GM23338 (cell line): ENCODE measurements at regions not wholly inside any gene's neighbourhood (a gene's known extent, or its start where the extent isn't known, plus 50 kb on each side); places are given as distances from the start of the nearest gene placed in this dataset.

Experiments
- EZH2phosphoT487 ChIP-seq: fragments of 200-600 bp; sonication (generic); IDR thresholded peaks from one replicate; pipeline ENCODE4 v1.8.1; 2018; ENCODE audit warnings: antibody characterized with exemption; ENCODE audit not compliant: unreplicated experiment
- POLR2AphosphoS5 ChIP-seq: IDR thresholded peaks from 2 replicates; pipeline ENCODE4 v1.6.1; 2016; ENCODE audit warnings: antibody characterized with exemption, low read depth
- TF ChIP-seq, protein P1 (sequence below), 2 experiments: fragments of 200-600 bp in 1 of 2; sonication (generic) in 1 of 2; conservative IDR thresholded peaks; 2 replicates each; pipeline versions ENCODE4 v1.5.1 to v1.6.1; 2016 to 2017; ENCODE audit warnings: antibody characterized with exemption in 2 of 2, low read depth in 2 of 2, mild to moderate bottlenecking in 2 of 2, moderate library complexity in 1 of 2
- TF ChIP-seq, protein P2 (sequence below): IDR thresholded peaks from one replicate; pipeline ENCODE4 v1.6.1; 2018; ENCODE audit warnings: antibody characterized with exemption; ENCODE audit not compliant: unreplicated experiment

DNA sequence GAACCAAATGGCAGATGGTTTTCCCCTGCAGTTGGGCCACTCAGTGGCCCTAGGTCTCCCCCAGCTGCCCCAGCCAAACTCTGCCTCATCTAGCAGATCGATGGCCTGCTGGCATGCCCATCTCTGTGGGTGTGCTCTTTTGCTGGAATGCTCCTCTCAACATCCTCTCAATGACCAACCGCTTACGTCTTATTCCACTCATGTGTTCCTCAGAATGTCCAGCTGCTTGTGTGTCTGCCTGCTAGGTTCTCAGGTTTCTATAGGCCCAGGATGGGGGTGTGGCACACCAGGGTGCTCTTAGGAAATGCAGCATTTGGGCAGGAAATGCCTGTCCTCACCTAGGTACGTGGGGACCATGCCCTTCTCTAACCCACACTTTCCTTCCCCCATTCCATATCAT lies 509.9 kb upstream of the SYNCRIP start:
- TF ChIP-seq POLR2AphosphoS5 (no peak), EZH2phosphoT487 (no peak)
- TF ChIP-seq, protein P1, sequence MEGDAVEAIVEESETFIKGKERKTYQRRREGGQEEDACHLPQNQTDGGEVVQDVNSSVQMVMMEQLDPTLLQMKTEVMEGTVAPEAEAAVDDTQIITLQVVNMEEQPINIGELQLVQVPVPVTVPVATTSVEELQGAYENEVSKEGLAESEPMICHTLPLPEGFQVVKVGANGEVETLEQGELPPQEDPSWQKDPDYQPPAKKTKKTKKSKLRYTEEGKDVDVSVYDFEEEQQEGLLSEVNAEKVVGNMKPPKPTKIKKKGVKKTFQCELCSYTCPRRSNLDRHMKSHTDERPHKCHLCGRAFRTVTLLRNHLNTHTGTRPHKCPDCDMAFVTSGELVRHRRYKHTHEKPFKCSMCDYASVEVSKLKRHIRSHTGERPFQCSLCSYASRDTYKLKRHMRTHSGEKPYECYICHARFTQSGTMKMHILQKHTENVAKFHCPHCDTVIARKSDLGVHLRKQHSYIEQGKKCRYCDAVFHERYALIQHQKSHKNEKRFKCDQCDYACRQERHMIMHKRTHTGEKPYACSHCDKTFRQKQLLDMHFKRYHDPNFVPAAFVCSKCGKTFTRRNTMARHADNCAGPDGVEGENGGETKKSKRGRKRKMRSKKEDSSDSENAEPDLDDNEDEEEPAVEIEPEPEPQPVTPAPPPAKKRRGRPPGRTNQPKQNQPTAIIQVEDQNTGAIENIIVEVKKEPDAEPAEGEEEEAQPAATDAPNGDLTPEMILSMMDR (conservative IDR thresholded peaks at IDR 0.05; ENCODE audit: low read depth in 2 of 2), result no peak
- TF ChIP-seq, protein P2, sequence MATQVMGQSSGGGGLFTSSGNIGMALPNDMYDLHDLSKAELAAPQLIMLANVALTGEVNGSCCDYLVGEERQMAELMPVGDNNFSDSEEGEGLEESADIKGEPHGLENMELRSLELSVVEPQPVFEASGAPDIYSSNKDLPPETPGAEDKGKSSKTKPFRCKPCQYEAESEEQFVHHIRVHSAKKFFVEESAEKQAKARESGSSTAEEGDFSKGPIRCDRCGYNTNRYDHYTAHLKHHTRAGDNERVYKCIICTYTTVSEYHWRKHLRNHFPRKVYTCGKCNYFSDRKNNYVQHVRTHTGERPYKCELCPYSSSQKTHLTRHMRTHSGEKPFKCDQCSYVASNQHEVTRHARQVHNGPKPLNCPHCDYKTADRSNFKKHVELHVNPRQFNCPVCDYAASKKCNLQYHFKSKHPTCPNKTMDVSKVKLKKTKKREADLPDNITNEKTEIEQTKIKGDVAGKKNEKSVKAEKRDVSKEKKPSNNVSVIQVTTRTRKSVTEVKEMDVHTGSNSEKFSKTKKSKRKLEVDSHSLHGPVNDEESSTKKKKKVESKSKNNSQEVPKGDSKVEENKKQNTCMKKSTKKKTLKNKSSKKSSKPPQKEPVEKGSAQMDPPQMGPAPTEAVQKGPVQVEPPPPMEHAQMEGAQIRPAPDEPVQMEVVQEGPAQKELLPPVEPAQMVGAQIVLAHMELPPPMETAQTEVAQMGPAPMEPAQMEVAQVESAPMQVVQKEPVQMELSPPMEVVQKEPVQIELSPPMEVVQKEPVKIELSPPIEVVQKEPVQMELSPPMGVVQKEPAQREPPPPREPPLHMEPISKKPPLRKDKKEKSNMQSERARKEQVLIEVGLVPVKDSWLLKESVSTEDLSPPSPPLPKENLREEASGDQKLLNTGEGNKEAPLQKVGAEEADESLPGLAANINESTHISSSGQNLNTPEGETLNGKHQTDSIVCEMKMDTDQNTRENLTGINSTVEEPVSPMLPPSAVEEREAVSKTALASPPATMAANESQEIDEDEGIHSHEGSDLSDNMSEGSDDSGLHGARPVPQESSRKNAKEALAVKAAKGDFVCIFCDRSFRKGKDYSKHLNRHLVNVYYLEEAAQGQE, result no peak
